Stimulated activated CD4-positive, alpha-beta T cell treated with anti-CD3 and anti-CD28 coated beads, TNF-alpha, amount 100 ng/mL, for 1 hour (primary cell): ENCODE measurements at regions not wholly inside any gene's neighbourhood (a gene's known extent, or its start where the extent isn't known, plus 50 kb on each side); places are given as distances from the start of the nearest gene placed in this dataset.

Source experiments
- DNase-seq, 3 donors: peaks; one replicate each; pipeline ENCODE4 v3.0.0-alpha.2; 2020; ENCODE audit warnings: low read depth in 3 of 3, low spot score in 1 of 3

- DNase-seq: no peak
These were observed 475.6 kb upstream of the MYT1L start for GRCh38 chr2:2806711-2807110.

GRCh38 chr2:2805263-2805662 lies 474.2 kb upstream of the MYT1L start:
- DNase-seq: no peak

- no peak for DNase-seq
These were observed 473.5 kb upstream of the MYT1L start for GRCh38 chr2:2804528-2804927.

- DNase-seq: no peak
These were observed 470.4 kb upstream of the MYT1L start for GRCh38 chr2:2801458-2801857.

- no peak for DNase-seq
These were observed 469.6 kb upstream of the MYT1L start for GRCh38 chr2:2800697-2801096.

- DNase-seq: no peak
These were observed 468.9 kb upstream of the MYT1L start for GRCh38 chr2:2800001-2800400.

GRCh38 chr2:2799151-2799697 lies 468.1 kb upstream of the MYT1L start:
- DNase-seq: no peak

GRCh38 chr2:2798337-2798736 lies 467.3 kb upstream of the MYT1L start:
- no peak for DNase-seq

- no peak for DNase-seq
These were observed 466.7 kb upstream of the MYT1L start for GRCh38 chr2:2797797-2798196.

- DNase-seq: no peak
These were observed 465.1 kb upstream of the MYT1L start for GRCh38 chr2:2796207-2796606.

GRCh38 chr2:2795438-2796091 lies 464.5 kb upstream of the MYT1L start:
- no peak for DNase-seq

GRCh38 chr2:2793925-2794560 lies 463.0 kb upstream of the MYT1L start:
- no peak for DNase-seq

- no peak for DNase-seq
These were observed 462.4 kb upstream of the MYT1L start for GRCh38 chr2:2793514-2793913.

- DNase-seq: no peak
These were observed 460.5 kb upstream of the MYT1L start for GRCh38 chr2:2791606-2792005.

- no peak for DNase-seq
These were observed 460.0 kb upstream of the MYT1L start for GRCh38 chr2:2791031-2791430.

- DNase-seq: no peak
These were observed 457.0 kb upstream of the MYT1L start for GRCh38 chr2:2788076-2788475.

GRCh38 chr2:2787301-2787907 lies 456.3 kb upstream of the MYT1L start:
- DNase-seq: no peak

- DNase-seq: no peak
These were observed 450.9 kb upstream of the MYT1L start for GRCh38 chr2:2782007-2782406.

GRCh38 chr2:2779727-2780126 lies 448.7 kb upstream of the MYT1L start:
- DNase-seq: no peak

- no peak for DNase-seq
These were observed 446.8 kb upstream of the MYT1L start for GRCh38 chr2:2777876-2778275.

GRCh38 chr2:2777213-2777612 lies 446.1 kb upstream of the MYT1L start:
- DNase-seq: no peak

- DNase-seq: no peak
These were observed 443.9 kb upstream of the MYT1L start for GRCh38 chr2:2775018-2775417.
